Kidney epithelial cell (primary cell): ENCODE measurements at regions not wholly inside any gene's neighbourhood (a gene's known extent, or its start where the extent isn't known, plus 50 kb on each side); places are given as distances from the start of the nearest gene placed in this dataset.

Experiments used
- DNase-seq: peaks from one replicate; pipeline ENCODE4 v3.0.0-alpha.2; 2010; ENCODE audit warnings: low read depth
- H3K27me3 ChIP-seq: 2 replicates; pipeline ENCODE4 v1.6.0; 2011; ENCODE audit warnings: low read length; ENCODE audit not compliant: control insufficient read depth, insufficient read depth
- H3K36me3 ChIP-seq: 2 replicates; pipeline ENCODE4 v1.5.1; 2011; ENCODE audit warnings: low read length; ENCODE audit not compliant: control insufficient read depth, insufficient read depth
- H3K4me3 ChIP-seq: 2 replicates; pipeline ENCODE4 v1.5.1; 2011; ENCODE audit warnings: low read depth, mild to moderate bottlenecking, control low read depth, low read length
- TF ChIP-seq, protein P1 (sequence below): IDR thresholded peaks from 2 replicates; pipeline ENCODE4 v1.5.1; 2011; ENCODE audit warnings: mild to moderate bottlenecking, moderate library complexity, low read length, control low read depth, inconsistent platforms; ENCODE audit not compliant: insufficient read depth, poor library complexity, severe bottlenecking

DNA sequence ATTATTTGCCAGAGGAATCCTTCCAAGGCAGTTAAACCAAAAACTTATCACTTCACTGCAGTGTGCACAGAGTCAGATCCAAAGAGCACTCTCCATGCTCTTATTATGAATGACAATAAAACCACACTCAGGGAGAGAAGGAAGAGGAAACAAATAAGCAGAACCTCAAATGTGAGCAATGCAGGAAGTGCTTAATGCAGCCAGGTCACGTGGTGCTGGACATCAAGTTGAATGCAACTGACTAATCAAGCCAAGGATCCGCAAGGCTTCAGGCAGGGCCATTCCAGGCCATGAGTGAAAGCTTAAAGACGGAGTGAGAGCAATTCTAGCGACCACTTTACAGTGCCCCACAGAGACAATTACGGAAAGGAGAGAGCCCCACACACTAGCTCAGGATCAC lies 230.4 kb upstream of the PUM3 start:
- DNase-seq, result no peak
- Histone ChIP-seq H3K27me3 (no peaks in the 10 kb centered on the region), H3K4me3 (no peak overlapping the region), H3K36me3 (no peaks in the 10 kb centered on the region)
- TF ChIP-seq, protein P1, sequence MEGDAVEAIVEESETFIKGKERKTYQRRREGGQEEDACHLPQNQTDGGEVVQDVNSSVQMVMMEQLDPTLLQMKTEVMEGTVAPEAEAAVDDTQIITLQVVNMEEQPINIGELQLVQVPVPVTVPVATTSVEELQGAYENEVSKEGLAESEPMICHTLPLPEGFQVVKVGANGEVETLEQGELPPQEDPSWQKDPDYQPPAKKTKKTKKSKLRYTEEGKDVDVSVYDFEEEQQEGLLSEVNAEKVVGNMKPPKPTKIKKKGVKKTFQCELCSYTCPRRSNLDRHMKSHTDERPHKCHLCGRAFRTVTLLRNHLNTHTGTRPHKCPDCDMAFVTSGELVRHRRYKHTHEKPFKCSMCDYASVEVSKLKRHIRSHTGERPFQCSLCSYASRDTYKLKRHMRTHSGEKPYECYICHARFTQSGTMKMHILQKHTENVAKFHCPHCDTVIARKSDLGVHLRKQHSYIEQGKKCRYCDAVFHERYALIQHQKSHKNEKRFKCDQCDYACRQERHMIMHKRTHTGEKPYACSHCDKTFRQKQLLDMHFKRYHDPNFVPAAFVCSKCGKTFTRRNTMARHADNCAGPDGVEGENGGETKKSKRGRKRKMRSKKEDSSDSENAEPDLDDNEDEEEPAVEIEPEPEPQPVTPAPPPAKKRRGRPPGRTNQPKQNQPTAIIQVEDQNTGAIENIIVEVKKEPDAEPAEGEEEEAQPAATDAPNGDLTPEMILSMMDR, result no peak

DNA sequence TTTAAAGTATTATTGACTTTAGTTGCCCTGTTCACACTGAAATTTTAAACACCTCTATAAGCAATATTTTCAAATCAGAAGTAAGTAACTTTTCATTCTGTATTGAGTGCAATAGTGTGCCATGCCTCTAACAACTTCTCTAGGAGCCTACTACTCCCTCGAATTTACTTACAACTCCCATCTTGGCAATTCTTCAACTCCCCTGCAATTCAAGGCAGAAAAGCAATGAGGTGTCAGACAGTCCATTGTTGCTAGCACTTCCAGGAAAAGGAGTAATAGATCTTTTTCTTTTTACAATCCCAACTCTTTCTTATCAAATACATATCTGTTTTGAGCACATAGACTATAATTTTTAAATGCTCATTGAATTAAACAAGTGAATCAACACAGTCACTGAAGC lies 222.7 kb upstream of the PUM3 start:
- Histone ChIP-seq H3K36me3 (no peaks in the 10 kb centered on the region), H3K4me3 (no peak overlapping the region), H3K27me3 (no peaks in the 10 kb centered on the region)
- no peak for DNase-seq
- TF ChIP-seq, protein P1, result no peak

DNA sequence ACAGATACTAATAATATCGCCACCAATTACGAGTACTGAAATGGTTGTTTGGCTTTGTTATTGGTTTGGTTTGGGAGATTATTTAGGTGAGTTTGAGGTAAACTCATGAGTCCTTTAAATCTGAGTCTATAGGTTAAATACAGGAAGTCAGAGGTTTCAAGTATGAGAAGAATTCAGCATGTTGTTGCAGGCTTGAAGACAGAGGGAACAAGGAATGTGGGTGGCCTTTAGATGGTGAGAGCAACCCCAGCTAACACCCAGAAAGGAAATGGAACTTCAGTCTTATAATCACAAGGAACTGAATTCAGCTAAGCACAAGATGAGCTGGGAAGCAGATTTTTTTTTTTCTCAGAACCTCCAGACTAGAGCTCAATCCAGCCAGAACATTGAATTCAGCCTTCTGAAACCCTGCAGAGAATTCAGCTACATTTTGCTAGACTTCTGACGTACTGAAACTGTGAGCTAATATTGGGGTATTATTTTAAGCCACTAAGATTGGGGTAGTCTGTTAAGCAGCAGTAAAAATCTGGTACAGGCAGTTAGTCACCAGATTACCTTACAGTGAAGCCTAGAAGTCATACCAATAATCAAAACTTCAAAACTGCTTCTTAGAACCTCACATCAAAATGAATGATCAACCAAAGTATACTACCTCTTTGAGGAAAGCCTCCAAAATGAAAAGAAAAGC lies 216.0 kb upstream of the PUM3 start:
- Histone ChIP-seq H3K4me3 (no peak overlapping the region), H3K27me3 (no peaks in the 10 kb centered on the region), H3K36me3 (no peaks in the 10 kb centered on the region)
- no peak for DNase-seq
- TF ChIP-seq, protein P1, result no peak

DNA sequence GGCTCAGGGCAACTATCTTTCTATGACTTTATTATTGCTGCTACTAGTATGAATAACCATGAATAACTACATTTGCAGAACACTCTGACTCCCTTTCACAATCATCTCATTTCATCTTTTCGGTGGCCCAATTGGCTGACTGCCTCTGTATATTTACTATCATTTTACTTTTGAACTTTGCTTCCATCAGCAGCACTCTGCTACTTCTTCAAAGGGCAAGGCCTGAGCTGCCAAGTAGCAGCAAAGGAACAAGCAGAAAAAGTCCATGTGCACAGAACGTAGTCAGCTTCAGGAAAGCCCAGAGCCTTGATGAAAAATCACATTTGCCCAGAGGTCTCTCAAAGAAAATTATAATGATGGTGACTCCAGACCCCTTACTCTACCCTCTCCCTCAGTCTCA lies 214.5 kb upstream of the PUM3 start:
- no peaks in the 10 kb centered on the region for H3K36me3 ChIP-seq
- no peak overlapping the region for H3K4me3 ChIP-seq
- H3K27me3 ChIP-seq, result no peaks in the 10 kb centered on the region
- no peak for DNase-seq
- TF ChIP-seq, protein P1, result no peak

DNA sequence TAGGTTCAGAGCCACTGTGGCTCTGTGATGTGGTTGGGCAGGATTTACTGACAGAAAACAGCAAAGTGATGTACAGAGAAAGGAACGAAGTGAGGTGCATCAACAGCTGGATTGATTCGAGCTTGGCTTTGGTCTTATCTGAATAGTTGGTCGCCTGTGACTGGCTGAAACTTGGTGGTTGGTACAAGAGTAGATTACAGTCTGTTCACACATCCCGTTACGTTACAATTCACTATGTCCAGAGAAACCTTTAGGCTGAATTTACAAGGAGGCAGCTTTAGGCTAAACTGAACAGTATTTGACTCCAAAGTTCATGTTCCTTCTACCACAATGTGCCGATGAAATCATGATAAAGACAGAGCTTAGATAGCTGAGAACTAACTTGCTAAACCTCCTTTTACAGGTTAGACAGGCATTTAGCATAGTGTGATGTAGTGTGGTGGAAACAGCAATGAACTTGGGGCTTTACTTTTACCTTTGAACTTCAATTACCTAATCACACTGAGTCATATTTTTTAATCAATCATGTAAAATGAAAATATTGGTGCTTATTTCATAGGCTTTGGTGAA lies 210.2 kb upstream of the PUM3 start:
- Histone ChIP-seq H3K36me3 (no peaks in the 10 kb centered on the region), H3K4me3 (no peak overlapping the region), H3K27me3 (no peaks in the 10 kb centered on the region)
- no peak for DNase-seq
- TF ChIP-seq, protein P1, result no peak

DNA sequence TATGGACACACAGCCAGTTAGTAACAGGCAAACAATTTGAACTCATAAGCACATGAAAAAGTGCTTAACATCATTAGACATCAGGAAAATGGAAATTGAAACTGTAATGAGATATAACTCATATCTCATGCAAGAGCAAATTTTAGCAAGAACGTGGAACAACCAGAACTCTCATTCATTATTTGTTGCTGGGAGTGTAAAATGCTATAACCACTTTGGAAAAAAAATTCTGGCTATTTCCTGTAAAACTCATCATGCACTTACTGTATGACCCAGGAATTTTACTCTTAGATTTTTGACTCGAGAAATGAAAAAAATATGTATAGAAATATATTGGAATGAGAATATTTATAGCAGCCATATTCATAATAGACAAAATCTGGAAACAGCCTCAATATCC lies 205.7 kb upstream of the PUM3 start:
- TF ChIP-seq, protein P1, result no peak
- no peak for DNase-seq
- Histone ChIP-seq H3K4me3 (no peak overlapping the region), H3K27me3 (no peaks in the 10 kb centered on the region), H3K36me3 (no peaks in the 10 kb centered on the region)
